ENCODE measurements at regions not wholly inside any gene's neighbourhood (a gene's known extent, or its start where the extent isn't known, plus 50 kb on each side); places are given as distances from the start of the nearest gene placed in this dataset.

DNA sequence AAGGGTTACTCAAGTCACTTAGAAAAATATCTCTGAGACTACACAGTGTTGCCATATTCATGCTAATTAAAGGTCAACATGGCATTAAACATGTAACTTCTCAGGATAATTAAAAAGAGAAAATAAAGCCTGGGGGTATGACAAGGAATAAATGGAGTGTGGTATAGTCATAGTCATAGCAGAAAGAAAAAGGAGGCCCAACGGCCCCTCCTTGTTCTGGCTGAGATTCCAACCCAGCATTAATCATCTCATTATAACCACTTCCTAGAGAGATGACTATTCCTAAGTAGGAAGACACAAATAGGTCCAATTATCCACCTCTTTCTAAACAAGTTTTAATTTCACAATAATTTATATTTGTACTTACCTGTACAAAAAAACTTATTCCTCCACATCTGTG, 778.4 kb upstream of the AADAT start:
- TF ChIP-seq RFX5 (IDR thresholded peaks at IDR 0.05; ENCODE audit: low read depth, low read length), result no peak
- TF ChIP-seq ZFP36 (IDR thresholded peaks at IDR 0.05; ENCODE audit: low read depth, low read length, partially characterized antibody), result no peak
- TF ChIP-seq, protein P1, sequence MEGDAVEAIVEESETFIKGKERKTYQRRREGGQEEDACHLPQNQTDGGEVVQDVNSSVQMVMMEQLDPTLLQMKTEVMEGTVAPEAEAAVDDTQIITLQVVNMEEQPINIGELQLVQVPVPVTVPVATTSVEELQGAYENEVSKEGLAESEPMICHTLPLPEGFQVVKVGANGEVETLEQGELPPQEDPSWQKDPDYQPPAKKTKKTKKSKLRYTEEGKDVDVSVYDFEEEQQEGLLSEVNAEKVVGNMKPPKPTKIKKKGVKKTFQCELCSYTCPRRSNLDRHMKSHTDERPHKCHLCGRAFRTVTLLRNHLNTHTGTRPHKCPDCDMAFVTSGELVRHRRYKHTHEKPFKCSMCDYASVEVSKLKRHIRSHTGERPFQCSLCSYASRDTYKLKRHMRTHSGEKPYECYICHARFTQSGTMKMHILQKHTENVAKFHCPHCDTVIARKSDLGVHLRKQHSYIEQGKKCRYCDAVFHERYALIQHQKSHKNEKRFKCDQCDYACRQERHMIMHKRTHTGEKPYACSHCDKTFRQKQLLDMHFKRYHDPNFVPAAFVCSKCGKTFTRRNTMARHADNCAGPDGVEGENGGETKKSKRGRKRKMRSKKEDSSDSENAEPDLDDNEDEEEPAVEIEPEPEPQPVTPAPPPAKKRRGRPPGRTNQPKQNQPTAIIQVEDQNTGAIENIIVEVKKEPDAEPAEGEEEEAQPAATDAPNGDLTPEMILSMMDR (IDR thresholded peaks at IDR 0.05 in 2 of 3, conservative IDR thresholded peaks at IDR 0.05 in 1 of 3; ENCODE audit: insufficient read depth in 2 of 3, low read depth in 1 of 3, low read length in 3 of 3), result no peak
- no peak for TF ChIP-seq HMGXB4 (CRISPR knock-in tag; IDR thresholded peaks at IDR 0.05)
- TF ChIP-seq, protein P2, sequence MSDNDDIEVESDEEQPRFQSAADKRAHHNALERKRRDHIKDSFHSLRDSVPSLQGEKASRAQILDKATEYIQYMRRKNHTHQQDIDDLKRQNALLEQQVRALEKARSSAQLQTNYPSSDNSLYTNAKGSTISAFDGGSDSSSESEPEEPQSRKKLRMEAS (CRISPR knock-in tag; IDR thresholded peaks at IDR 0.05), result no peak
- TF ChIP-seq MCM3 (IDR thresholded peaks at IDR 0.05), result no peak
- no peak for TF ChIP-seq POLR2AphosphoS5 (IDR thresholded peaks at IDR 0.05; ENCODE audit: control insufficient read depth, insufficient read depth, low read depth, low read length)
- TF ChIP-seq MCM7 (IDR thresholded peaks at IDR 0.05), result no peak

All from K562 (cell line).